CD14-positive monocyte (primary cell): ENCODE measurements at regions not wholly inside any gene's neighbourhood (a gene's known extent, or its start where the extent isn't known, plus 50 kb on each side); places are given as distances from the start of the nearest gene placed in this dataset.
A peak's percentile ranks its signal among the peaks of the same experiment; 100 is the strongest.

ENCODE experiments used
- DNase-seq, 3 donors: peaks; one replicate each; pipeline ENCODE4 v3.0.0-alpha.2; 2011 to 2022
- H2AFZ ChIP-seq: 2 replicates; pipeline ENCODE4 v1.6.0; 2012; ENCODE audit warnings: mild to moderate bottlenecking, low read depth, low read length, inconsistent platforms; ENCODE audit not compliant: insufficient read depth, poor library complexity, severe bottlenecking
- H3K27ac ChIP-seq, 2 donors: 1 replicate in 1 of 2; 2 replicates in 1 of 2; pipeline ENCODE4 v1.5.1; 2012 to 2013; ENCODE audit warnings: low read length in 2 of 2, control low read depth in 1 of 2, inconsistent platforms in 1 of 2, low read depth in 1 of 2, mild to moderate bottlenecking in 1 of 2
- H3K27me3 ChIP-seq, 2 donors: one replicate each; pipeline versions ENCODE4 v1.6.0 to v1.6.1; 2011 to 2013; ENCODE audit warnings: low read length in 2 of 2; ENCODE audit not compliant: control insufficient read depth in 2 of 2, insufficient read depth in 2 of 2
- H3K36me3 ChIP-seq, 2 donors: replicated peaks in 1 of 2; 1 replicate in 1 of 2; 2 replicates in 1 of 2; pipeline versions ENCODE4 v1.5.1 to v1.6.1; 2012 to 2013; ENCODE audit warnings: low read length in 2 of 2, control low read depth in 1 of 2, inconsistent platforms in 1 of 2, mild to moderate bottlenecking in 1 of 2; ENCODE audit not compliant: insufficient read depth in 2 of 2, control insufficient read depth in 1 of 2
- H3K4me1 ChIP-seq, 2 donors: 1 replicate in 1 of 2; 2 replicates in 1 of 2; pipeline versions ENCODE4 v1.5.1 to v1.6.1; 2012 to 2013; ENCODE audit warnings: low read length in 2 of 2, control low read depth in 1 of 2, inconsistent platforms in 1 of 2, mild to moderate bottlenecking in 1 of 2, moderate library complexity in 1 of 2; ENCODE audit not compliant: insufficient read depth in 2 of 2, control insufficient read depth in 1 of 2
- H3K4me2 ChIP-seq: replicated peaks from 2 replicates; pipeline ENCODE3; 2012; ENCODE audit warnings: low read length, moderate library complexity, mild to moderate bottlenecking; ENCODE audit not compliant: poor library complexity, severe bottlenecking; ENCODE audit errors: extremely low read depth
- H3K4me3 ChIP-seq, 3 experiments: fragments of 200-600 bp in 1 of 3; sonication (generic) in 1 of 3; replicated peaks in 1 of 3; 1 replicate in 2 of 3; 2 replicates in 1 of 3; pipeline ENCODE4 v1.5.1; 2011 to 2013; ENCODE audit warnings: low read length in 3 of 3, mild to moderate bottlenecking in 3 of 3, control low read depth in 2 of 3, low read depth in 2 of 3, inconsistent platforms in 1 of 3, moderate library complexity in 1 of 3
- H3K79me2 ChIP-seq: 2 replicates; pipeline ENCODE4 v1.6.0; 2012; ENCODE audit warnings: mild to moderate bottlenecking, control low read depth, inconsistent platforms, low read length, moderate library complexity; ENCODE audit not compliant: insufficient read depth
- H3K9ac ChIP-seq: 2 replicates; pipeline ENCODE4 v1.6.0; 2017; ENCODE audit warnings: low read length, mild to moderate bottlenecking; ENCODE audit not compliant: insufficient read depth, poor library complexity, severe bottlenecking
- H3K9me3 ChIP-seq, 2 donors: replicated peaks in 1 of 2; 1 replicate in 1 of 2; 2 replicates in 1 of 2; pipeline versions ENCODE4 v1.5.1 to v1.6.1; 2012 to 2013; ENCODE audit warnings: low read length in 2 of 2, control low read depth in 1 of 2; ENCODE audit not compliant: control insufficient read depth in 1 of 2, insufficient read depth in 1 of 2
- H4K20me1 ChIP-seq: 2 replicates; pipeline ENCODE4 v1.6.0; 2012; ENCODE audit warnings: mild to moderate bottlenecking, low read length, control low read depth, moderate library complexity; ENCODE audit not compliant: insufficient read depth
- H3K27ac Mint-ChIP-seq, 7 donors: one replicate each; pipeline ENCODE4 v1.8.0; 2020; ENCODE audit warnings: mild to moderate bottlenecking in 7 of 7, mixed read lengths in 7 of 7, moderate library complexity in 6 of 7, inconsistent platforms in 2 of 7
- H3K27me3 Mint-ChIP-seq, 3 donors: one replicate each; pipeline ENCODE4 v1.8.0; 2021 to 2022; ENCODE audit warnings: low read depth in 3 of 3, mild to moderate bottlenecking in 3 of 3, mixed read lengths in 3 of 3, moderate library complexity in 3 of 3, inconsistent platforms in 1 of 3
- H3K36me3 Mint-ChIP-seq, 2 donors: one replicate each; pipeline ENCODE4 v1.8.0; 2020; ENCODE audit warnings: mixed read lengths in 2 of 2, inconsistent platforms in 1 of 2, mild to moderate bottlenecking in 1 of 2
- H3K4me1 Mint-ChIP-seq: one replicate; pipeline ENCODE4 v1.8.0; 2020; ENCODE audit warnings: mild to moderate bottlenecking, mixed read lengths
- H3K4me3 Mint-ChIP-seq, 2 donors: one replicate each; pipeline ENCODE4 v1.8.0; 2020; ENCODE audit warnings: mild to moderate bottlenecking in 2 of 2, mixed read lengths in 2 of 2, moderate library complexity in 1 of 2
- H3K9me3 Mint-ChIP-seq, 7 donors: one replicate each; pipeline ENCODE4 v1.8.0; 2020 to 2022; ENCODE audit warnings: mixed read lengths in 7 of 7, mild to moderate bottlenecking in 6 of 7, moderate library complexity in 6 of 7, inconsistent platforms in 2 of 7
- CTCF ChIP-seq: fragments of 200-600 bp; IDR thresholded peaks from one replicate; pipeline ENCODE4 v1.8.0; 2022; ENCODE audit warnings: antibody characterized with exemption, mild to moderate bottlenecking
- WGBS: methylation state at CpG from one replicate; pipeline ENCODE4 v1.1.5; 2013; ENCODE audit warnings: missing lambda C conversion rate; ENCODE audit not compliant: insufficient coverage; 5-methylcytosine and 5-hydroxymethylcytosine counted together
- intact Hi-C, 2 donors: fragments of 100-400 bp; cut with micrococcal nuclease; formaldehyde crosslinking; loops; one replicate each; pipeline versions ENCODE4 v1.15.0 to v1.15.1; 2023

- Histone ChIP-seq H3K27me3 (no peaks in the 10 kb centered on the region), H3K4me2 (no peak overlapping the region), H3K27ac (no peak overlapping the region), H3K9ac (no peak overlapping the region), H2AFZ (no peak overlapping the region), H3K79me2 (no peaks in the 10 kb centered on the region), H4K20me1 (no peaks in the 10 kb centered on the region), H3K4me3 (no peak overlapping the region), H3K36me3 (no peaks in the 10 kb centered on the region), H3K9me3 (no peaks in the 10 kb centered on the region), H3K4me1 (no peaks in the 10 kb centered on the region)
- intact Hi-C loops: no loop called here
- WGBS: 58% methylated on average over 6 of the region's 9 CpGs
- Mint-ChIP-seq H3K27me3 (no peaks in the 10 kb centered on the region), H3K4me1 (no peaks in the 10 kb centered on the region), H3K4me3 (no peak overlapping the region), H3K36me3 (no peaks in the 10 kb centered on the region), H3K9me3 (peaks cover 0 to 1% (median 0%) of the 10 kb centered on the region in 7 donors), H3K27ac (no peak overlapping the region)
- no peak for DNase-seq
- peak; percentile 20 for TF ChIP-seq CTCF
These were observed 115.5 kb upstream of the NCAM2 start for GRCh38 chr21:20882462-20883407.

GRCh38 chr21:20883408-20883800 is 114.8 kb upstream of the NCAM2 start:
- Histone ChIP-seq H3K79me2 (no peaks in the 10 kb centered on the region), H2AFZ (no peak overlapping the region), H3K27ac (no peak overlapping the region), H3K9me3 (no peaks in the 10 kb centered on the region), H3K36me3 (no peaks in the 10 kb centered on the region), H3K4me2 (no peak overlapping the region), H3K4me3 (no peak overlapping the region), H3K9ac (no peak overlapping the region), H3K27me3 (no peaks in the 10 kb centered on the region), H3K4me1 (no peaks in the 10 kb centered on the region), H4K20me1 (no peaks in the 10 kb centered on the region)
- intact Hi-C loops: no loop called here
- DNase-seq: no peak
- no peak overlapping the region for H3K27ac Mint-ChIP-seq
- peaks cover 0 to 3% (median 0%) of the 10 kb centered on the region in 7 donors for H3K9me3 Mint-ChIP-seq
- no peaks in the 10 kb centered on the region for H3K4me1 Mint-ChIP-seq
- H3K27me3 Mint-ChIP-seq: no peaks in the 10 kb centered on the region
- TF ChIP-seq CTCF: no peak
- H3K36me3 Mint-ChIP-seq: no peaks in the 10 kb centered on the region
- no peak overlapping the region for H3K4me3 Mint-ChIP-seq
- no CpG with 5 or more reads among the region's 4 CpGs for WGBS
